SHP77 treated with DMSO at 0.1 percent for 48 hours (cell line): ENCODE measurements at regions not wholly inside any gene's neighbourhood (a gene's known extent, or its start where the extent isn't known, plus 50 kb on each side); places are given as distances from the start of the nearest gene placed in this dataset.
"Not testable (repeated sequence)": the region's sequence is repeated elsewhere in the genome, so short reads cannot be mapped to it uniquely, and the experiment has no call there.

Source experiments
- DNase-seq: peaks from one replicate; lab custom pipeline; 2025; lab: John Stamatoyannopoulos, UW

- no peak for DNase-seq
Measured at GRCh38 chr11:38423042-38423441, 1825.0 kb upstream of the RAG2 start.

DNA sequence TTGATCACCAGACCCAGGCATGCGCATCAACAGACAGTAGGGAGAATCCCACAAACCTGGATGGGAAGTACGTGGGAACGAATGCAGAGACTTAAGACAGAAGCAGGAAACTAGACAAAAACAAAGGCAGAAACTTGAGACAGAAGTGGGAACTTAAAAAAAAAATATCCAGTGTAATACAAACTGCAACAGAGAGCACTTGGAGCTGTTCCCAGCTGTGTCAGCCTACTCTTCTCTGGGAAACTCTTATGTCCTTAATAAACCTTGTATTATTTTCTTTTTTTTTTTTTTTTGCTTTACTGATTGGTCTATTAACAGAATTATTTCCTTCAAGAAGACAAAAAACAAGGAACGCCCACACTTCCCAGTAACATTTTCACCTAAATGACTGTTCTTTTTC, 1818.1 kb upstream of the RAG2 start:
- no peak for DNase-seq

- no peak for DNase-seq
Measured at GRCh38 chr11:38411149-38411548, 1813.1 kb upstream of the RAG2 start.

DNA sequence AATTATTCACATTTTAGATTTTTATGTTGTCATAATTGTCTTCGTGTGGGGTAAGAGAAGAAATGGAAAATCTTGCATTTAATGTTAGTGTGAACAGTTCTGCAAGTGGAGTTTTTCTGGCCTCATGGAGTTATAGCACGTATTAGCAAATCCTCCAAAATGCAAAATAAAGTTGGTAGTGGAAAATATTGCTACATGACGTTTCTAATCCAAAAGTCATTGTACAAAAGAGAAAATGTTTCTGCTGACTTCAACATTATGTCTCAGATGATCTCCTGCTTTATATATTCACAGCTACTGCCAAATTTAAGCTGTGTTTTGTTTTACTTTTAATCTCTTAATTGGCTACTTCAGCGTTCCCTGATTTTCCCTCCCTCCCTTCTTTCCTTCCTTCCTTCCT, 1804.0 kb upstream of the RAG2 start:
- no peak for DNase-seq

- no peak for DNase-seq
Measured at GRCh38 chr11:38392176-38392575, 1794.1 kb upstream of the RAG2 start.

DNA sequence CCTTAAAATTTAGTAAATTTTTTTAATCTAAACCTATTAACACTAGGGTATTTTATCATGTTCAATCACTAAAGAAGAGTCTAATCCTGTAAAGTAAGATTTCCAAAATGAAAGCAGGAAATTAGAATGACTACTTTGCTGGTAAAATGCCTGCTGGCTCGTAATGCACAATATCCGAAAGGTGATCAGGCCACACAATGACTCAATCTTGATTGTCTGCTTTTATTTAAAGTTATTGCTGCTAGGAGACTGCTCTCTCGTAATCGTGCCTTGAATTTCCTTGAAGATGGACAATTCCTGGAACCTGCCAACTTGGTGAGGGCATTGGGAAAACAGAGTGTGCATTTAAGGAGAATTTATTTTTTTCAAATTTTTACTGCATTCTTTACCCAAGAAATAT, 1786.5 kb upstream of the RAG2 start:
- no peak for DNase-seq

DNA sequence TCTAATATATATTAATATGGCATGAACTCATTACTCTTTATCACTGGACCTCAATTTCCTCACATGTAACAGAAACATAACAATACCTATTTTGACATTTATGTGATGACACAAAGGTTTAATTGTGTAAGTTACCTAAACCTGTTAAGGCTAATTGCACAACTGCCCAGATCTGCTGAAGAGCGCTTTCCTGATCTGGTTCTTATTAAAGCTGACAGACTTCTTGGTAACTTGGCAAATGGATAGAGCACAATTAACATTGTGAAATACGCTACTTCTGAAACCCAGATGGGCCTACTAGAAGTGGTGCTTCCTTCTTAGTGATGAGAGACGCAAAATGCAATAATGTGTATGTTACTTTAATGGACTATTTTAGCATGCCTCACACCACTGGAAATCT, 1767.2 kb upstream of the RAG2 start:
- DNase-seq, result no peak

- no peak for DNase-seq
Measured at GRCh38 chr11:38356255-38356654, 1758.2 kb upstream of the RAG2 start.

DNA sequence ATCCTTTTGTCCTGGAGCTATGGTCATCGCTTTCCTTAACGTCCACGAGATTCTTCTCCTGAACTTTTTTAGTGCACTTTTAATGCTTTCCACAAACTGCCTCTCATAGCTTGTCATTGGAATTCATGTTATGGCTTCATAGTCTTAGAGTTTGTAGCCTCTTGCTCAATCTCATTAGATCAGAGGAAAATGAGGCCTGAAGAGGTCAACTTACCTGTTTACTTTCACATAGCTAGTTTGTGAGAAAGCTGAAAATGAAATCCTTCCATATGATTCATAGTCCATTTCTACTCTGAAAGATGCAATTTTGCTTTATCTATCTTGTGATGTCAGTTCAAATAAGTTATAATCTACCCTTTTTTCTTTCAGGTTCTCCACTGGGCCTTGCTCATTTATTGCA, 1747.2 kb upstream of the RAG2 start:
- DNase-seq, result no peak

- DNase-seq, result not testable (repeated sequence)
Measured at GRCh38 chr11:38341612-38342011, 1743.6 kb upstream of the RAG2 start.

DNA sequence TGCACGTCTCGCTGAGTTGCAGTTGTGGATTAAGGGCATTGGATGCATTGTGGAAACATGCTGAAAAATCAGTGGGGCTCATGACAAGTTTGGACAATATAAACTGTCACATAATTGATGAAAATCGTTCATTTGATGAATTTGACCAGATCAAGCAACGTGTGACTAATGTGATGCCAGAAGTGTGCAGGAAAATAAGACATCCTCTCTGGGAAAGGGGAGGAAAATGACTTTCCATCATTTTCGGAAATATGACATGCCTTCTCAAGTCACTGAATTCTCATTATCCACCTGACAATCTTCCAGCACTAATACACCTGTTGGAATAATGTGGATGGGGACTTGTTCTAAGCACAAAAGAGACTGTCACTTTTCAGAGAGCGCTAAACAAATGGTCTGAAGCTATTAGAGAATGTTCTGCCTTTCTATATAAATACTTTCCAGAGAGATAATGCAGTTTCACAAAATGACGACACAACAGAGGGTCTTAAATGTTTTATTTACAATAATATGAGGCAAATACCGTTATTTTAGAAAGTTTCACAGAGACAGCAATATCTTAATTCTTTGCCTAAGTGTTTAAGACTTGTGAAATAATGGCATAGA, 1741.9 kb upstream of the RAG2 start:
- no peak for DNase-seq

DNA sequence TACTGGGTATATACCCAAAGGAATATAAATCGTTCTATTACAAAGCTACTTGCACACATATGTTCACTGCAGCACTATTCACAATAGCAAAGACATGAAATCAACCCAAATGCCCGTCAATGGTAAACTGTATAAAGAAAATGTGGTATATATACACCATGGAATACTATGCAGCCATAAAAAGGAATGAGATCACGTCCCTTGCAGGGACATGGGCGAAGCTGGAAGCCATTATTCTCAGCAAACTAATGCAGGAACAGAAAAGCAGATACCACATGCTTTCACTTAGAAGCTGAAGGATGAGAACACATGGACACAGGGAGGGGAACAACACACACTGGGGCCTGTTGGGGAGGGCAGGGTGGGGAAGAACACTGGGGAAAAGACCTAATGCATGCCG, 1740.0 kb upstream of the RAG2 start:
- DNase-seq, result not testable (repeated sequence)

DNA sequence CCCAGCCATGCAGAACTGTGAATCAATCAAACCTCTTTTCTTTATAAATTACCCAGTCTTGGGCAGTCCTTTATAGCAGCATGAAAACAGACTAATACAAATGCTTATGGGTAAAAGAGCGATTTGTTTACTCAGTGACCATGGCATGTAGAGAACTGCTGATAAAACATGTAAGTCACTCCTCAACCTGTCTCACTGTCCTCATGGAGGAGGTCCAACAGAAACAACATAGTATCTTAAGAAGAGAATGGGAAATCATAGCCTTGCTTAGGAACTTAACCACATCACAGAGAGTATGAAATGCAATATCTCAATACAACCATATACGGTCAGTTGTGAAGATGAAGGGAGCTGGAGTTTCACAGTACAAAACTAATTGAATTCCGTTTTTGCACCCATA, 1734.0 kb upstream of the RAG2 start:
- DNase-seq, result no peak

DNA sequence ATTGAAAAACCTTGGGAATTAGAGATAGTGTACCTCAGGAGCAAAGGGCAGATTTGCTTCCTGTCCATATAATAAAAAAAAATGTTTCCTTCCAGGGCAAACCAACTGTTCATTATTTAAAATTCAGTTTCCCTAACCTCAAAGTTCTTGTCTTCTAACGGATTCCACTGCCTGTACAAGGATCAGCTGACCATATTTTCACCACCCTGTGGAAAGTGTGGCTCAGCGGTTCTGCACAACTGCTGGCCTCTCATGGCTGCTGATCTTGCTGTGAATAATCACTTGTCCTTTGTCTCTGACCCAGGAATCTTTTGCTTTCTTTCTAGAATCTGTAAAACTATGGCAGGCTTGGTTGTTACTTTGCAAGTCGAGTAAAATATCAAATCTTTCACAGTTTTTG, 1732.5 kb upstream of the RAG2 start:
- no peak for DNase-seq

- DNase-seq, result no peak
Measured at GRCh38 chr11:38323961-38324761, 1726.1 kb upstream of the RAG2 start.

DNA sequence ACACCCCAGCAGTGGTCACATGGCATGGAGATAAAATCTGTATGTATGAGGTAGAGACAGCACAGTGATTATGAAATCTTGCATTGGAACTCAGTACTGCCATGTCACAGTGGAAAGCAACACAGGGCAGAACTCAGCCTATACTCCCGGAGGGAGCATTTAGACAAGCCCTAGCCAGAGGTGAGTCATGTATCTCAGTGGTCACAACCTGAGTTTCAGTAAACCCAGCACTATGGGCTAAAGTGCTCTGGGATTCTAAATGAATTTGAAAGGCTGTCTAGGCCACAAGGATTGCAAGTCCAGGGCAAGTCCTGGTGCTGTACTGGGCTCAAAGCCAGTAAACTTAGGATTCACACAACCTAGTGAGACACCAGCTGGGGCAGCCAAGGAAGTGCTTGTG, 1717.1 kb upstream of the RAG2 start:
- DNase-seq, result no peak

DNA sequence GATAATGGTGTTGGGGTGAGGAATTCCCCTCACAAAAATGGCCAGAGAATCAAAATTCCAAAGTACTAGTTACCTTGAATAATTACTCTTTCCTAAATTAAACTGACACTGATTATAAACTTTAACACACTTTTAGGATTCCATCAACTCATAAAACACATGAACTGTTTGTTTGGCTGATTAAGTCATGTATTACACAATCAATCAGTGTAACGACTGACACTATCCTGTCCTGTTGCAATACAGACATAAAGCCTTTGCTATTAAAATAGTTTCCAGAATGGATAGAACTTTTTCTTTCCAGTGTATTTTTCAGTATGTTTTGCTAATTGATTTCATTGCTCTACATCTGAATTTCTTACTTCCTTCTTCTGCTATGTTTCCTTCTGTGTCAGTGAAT, 1709.4 kb upstream of the RAG2 start:
- DNase-seq, result no peak

DNA sequence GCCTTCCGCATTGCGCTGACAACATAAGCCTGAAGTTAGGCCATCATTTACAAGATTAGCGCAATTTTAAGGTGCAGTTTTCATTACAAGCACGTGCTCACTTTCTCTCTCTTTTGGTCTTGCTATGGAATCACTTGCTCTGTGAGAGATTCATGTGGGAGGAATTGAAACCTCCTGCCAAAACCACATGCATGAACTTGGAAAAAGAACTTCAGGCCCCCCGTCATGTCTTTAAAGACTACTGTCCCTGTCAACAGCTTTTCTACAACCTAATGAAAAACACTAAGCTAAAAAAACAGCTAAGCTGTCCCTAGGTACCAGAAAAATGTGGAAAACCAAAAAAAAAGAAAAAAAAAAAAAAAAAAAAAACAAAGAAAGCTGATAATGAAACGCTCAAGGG, 1707.6 kb upstream of the RAG2 start:
- no peak for DNase-seq

DNA sequence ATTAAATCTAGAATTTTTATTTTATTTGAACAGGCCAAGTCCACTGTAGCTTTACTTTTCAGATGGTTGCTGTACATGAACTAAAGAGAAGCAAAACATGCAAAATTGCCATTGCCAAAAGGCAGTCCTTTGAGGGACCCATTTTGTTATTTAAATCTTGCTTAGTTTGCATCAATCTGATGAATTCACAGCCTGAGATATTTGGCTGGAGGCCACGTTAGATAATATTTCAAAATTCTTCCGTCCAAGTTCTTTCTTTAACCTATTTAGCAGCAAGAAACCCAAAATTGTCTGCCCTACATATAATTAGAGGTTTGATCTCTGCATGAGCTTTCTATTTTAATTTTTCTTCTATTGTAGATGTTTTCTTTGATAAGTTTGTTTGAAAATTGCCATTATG, 1706.9 kb upstream of the RAG2 start:
- DNase-seq, result no peak

- DNase-seq, result no peak
Measured at GRCh38 chr11:38302564-38302963, 1704.5 kb upstream of the RAG2 start.

DNA sequence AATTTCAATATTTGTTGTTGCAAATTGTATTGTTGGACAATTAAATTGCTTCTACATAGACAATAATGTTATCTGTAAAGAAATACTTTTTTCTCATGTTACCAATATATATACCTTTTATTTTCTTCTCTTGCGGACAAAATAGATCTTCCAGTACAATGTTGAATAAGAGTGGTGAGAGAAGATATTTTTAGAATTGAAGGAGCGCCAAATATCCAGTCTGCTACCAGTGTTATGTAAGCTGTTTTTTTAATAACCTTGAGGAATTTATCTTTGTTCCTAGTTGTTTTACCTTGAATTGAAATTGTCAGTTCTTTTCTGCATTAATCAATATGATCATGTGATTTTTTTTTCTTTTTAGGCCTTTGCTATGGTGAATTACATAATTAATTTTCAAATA, 1702.5 kb upstream of the RAG2 start:
- DNase-seq, result no peak

- no peak for DNase-seq
Measured at GRCh38 chr11:38296211-38296776, 1698.3 kb upstream of the RAG2 start.

DNA sequence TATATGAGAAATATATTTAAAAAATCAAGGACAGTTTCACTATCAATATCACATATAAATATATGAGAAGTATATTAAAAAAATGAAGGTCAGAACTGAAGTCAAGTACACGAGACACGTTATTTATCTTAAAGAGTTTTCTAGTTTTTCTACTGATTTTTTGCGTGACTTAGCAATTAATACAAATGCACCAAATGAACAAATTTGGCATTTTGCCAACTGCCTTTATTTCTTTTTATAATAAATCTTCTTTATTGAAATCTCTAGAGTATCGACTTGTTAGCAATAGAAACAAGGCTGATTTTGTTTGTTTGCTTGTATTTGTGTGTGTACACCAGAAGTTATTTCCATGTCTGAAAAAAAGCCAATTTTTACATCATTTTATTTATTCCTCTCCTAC, 1684.7 kb upstream of the RAG2 start:
- no peak for DNase-seq
